NCI-H524 (cell line): ENCODE measurements at regions not wholly inside any gene's neighbourhood (a gene's known extent, or its start where the extent isn't known, plus 50 kb on each side); places are given as distances from the start of the nearest gene placed in this dataset.

Experiments
- DNase-seq, 2 experiments: peaks; one replicate each; lab custom pipeline; 2025; lab: John Stamatoyannopoulos, UW

GRCh38 chr18:27695503-27695902 lies 481.4 kb downstream of the CDH2 start:
- DNase-seq = no peak

GRCh38 chr18:27695052-27695451 lies 481.9 kb downstream of the CDH2 start:
- DNase-seq = no peak

DNA sequence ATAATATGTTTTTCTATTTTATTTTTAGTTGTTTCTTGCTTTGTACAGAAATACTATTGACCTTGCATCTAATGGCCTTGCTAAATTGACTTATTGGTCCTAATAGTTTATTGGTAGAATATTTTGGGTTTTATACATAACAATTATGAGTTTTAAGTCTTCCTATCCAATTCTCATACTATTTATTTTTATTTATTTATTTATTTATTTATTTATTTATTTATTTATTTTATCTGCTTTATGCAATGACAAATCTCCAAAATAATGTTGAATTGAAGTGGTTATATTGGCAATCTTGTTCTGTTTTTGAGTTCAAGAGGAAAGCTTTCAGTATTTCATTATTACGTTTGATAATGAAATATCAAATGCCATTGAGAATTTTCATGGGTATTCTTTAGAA lies 488.3 kb downstream of the CDH2 start:
- no peak for DNase-seq

GRCh38 chr18:27687351-27687979 lies 489.5 kb downstream of the CDH2 start:
- no peak for DNase-seq

- DNase-seq = peak in 1 of 2 experiments; percentile 47
Observed at GRCh38 chr18:27685807-27686412, 491.0 kb downstream of the CDH2 start.

GRCh38 chr18:27685091-27685490 lies 491.8 kb downstream of the CDH2 start:
- DNase-seq = no peak

- no peak for DNase-seq
Observed at GRCh38 chr18:27674411-27674810, 489.3 kb upstream of the CHST9 start.

- no peak for DNase-seq
Observed at GRCh38 chr18:27673861-27674260, 488.8 kb upstream of the CHST9 start.

GRCh38 chr18:27668158-27668557 lies 483.1 kb upstream of the CHST9 start:
- DNase-seq = no peak

- no peak for DNase-seq
Observed at GRCh38 chr18:27667064-27667463, 482.0 kb upstream of the CHST9 start.

DNA sequence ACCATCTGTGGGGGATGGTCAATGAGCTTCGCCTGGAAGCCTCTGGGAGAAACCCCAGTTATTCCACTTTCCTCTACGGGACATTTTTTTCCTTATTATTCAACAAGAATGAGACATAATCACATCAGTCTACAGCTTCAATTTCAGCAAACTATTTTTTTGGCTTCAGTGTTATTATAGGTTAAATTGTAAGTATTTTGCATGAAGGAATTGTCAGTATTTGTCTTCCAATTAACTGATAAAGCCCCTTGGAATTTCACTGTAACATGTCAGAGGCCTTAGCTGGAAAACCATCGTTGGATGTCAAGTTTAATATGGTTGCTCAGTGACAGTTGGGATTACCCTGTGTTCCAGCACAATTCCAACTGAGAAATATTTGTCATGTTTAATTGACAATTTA lies 480.9 kb upstream of the CHST9 start:
- DNase-seq = no peak

GRCh38 chr18:27665264-27665799 lies 480.2 kb upstream of the CHST9 start:
- DNase-seq = no peak

DNA sequence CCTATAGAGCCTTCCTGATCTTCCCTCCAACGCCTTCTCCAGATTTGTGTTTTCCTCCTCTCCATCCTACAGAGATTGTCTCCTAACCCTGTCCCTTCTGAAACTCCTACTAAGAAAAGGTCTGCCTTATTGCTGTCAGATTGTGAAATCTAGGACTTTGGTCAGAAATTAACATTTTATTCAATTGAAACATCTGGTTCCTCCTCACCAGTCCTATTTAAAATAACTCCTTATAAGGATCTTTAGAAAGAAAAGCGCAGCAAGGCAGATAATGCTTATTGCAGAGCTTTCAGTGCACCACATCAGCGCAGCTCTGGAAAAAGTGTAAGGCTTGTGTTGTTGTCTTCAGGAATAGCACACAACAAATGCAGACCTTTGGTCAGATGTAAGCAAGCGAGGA lies 477.8 kb upstream of the CHST9 start:
- DNase-seq = no peak

- no peak for DNase-seq
Observed at GRCh38 chr18:27662537-27662936, 477.4 kb upstream of the CHST9 start.

- peak in 1 of 2 experiments; percentile 41 for DNase-seq
Observed at GRCh38 chr18:27661320-27662018, 476.4 kb upstream of the CHST9 start.

GRCh38 chr18:27656905-27657304 lies 471.8 kb upstream of the CHST9 start:
- DNase-seq = no peak

DNA sequence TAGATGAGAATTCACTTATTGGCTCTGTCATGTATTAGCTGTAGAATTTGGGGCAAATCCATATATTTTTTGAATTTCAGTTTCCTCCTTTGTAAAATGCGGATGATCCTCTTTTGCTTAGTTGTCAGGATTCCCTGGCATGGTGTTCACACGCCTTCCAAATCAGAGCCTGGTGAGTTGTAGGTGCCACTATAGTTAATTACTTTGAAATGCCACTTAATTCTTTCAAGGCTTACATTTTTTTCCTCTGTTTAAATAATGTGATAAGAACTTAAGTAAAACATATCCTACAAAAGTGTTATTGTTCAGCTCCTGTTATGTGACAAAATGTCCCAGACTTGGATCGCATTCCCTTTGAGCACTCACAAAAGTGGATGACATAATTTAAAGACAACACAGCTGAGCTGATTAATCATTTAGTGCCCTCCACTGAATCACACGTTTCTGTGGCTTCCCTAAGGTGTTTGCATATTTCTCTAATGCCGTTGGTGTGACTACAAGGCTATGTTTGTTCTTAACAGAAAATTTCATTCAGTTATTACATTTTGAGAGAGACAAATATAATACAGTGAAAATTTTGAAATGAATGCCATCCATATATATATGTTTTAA lies 471.2 kb upstream of the CHST9 start:
- DNase-seq = no peak

GRCh38 chr18:27653247-27653646 lies 468.1 kb upstream of the CHST9 start:
- no peak for DNase-seq

- no peak for DNase-seq
Observed at GRCh38 chr18:27652480-27653121, 467.5 kb upstream of the CHST9 start.

GRCh38 chr18:27649621-27650020 lies 464.5 kb upstream of the CHST9 start:
- no peak for DNase-seq

DNA sequence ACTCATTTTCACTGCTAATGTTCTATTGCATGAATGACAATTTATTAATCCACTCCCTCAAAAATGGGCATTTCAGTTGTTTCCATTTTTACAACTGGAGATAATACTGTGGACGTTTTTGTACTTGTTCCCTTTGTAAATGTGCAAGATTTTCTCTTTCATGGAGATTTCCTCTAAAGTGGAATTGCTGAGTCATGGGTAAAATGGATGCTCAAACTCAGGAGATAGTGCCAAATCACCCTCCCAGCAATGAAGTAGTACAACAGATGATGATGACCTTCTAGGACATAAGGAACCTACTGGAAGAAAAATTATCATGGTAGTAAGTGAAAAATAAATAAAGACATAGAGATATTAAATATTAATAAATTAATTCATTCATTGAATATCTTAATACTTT lies 460.8 kb upstream of the CHST9 start:
- no peak for DNase-seq

- no peak for DNase-seq
Observed at GRCh38 chr18:27636576-27637085, 451.5 kb upstream of the CHST9 start.
